ENCODE measurements at regions not wholly inside any gene's neighbourhood (a gene's known extent, or its start where the extent isn't known, plus 50 kb on each side); places are given as distances from the start of the nearest gene placed in this dataset.

GRCh38 chr12:123042833-123043232 is 62.4 kb downstream of the ARL6IP4 start:
- no peaks in the 10 kb centered on the region for H3K27me3 ChIP-seq (ENCODE audit: insufficient read depth, low read length)
- no peak overlapping the region for H2BK120ac ChIP-seq (ENCODE audit: low read depth, low read length, poor library complexity, severe bottlenecking)
- WGBS (ENCODE audit: extremely low coverage, insufficient read length, low lambda C conversion rate): no CpG with 5 or more reads among the region's 2 CpGs
- no peak overlapping the region for H3K14ac ChIP-seq (ENCODE audit: insufficient read depth, low read length)
- no peak overlapping the region for H2BK20ac ChIP-seq (ENCODE audit: low read depth, low read length, poor library complexity, severe bottlenecking)
- H3K79me1 ChIP-seq (ENCODE audit: insufficient read depth, low read depth, low read length, poor library complexity, severe bottlenecking): no peaks in the 10 kb centered on the region
- H3K9ac ChIP-seq (ENCODE audit: extremely low read depth, insufficient read length, low read length): no peak overlapping the region
- H4K20me1 ChIP-seq (ENCODE audit: control insufficient read depth, insufficient read depth, insufficient read length): no peaks in the 10 kb centered on the region
- H4K91ac ChIP-seq (ENCODE audit: insufficient read length, low read depth, low read length): no peak overlapping the region
- H3T11ph ChIP-seq (ENCODE audit: low read length): no peak overlapping the region
- TF ChIP-seq CTCF (conservative IDR thresholded peaks at IDR 0.05): no peak
- H3K4ac ChIP-seq (ENCODE audit: low read depth, low read length): no peak overlapping the region
- no peak overlapping the region for H2AK5ac ChIP-seq (ENCODE audit: insufficient read length, low read length)
- Mint-ChIP-seq H3K4me3 (no peak overlapping the region), H3K9me3 (no peaks in the 10 kb centered on the region; a peak in 1 of 5 replicates), H3K4me1 (no peaks in the 10 kb centered on the region; a peak in 1 of 4 replicates), H3K27ac (no peak overlapping the region; a peak in 2 of 7 replicates), H3K36me3 (ENCODE audit: insufficient read depth in 1 of 3, low read depth in 3 of 3) (no peaks in the 10 kb centered on the region), H3K27me3 (ENCODE audit: low read depth) (peaks cover 13% of the 10 kb centered on the region)
- no peak overlapping the region for H3K18ac ChIP-seq (ENCODE audit: insufficient read length, low read depth, low read length)
- H3K56ac ChIP-seq (ENCODE audit: insufficient read length, low read depth, low read length): no peak overlapping the region
- no peaks in the 10 kb centered on the region for H3K4me1 ChIP-seq (ENCODE audit: insufficient read depth, low read length)
- H3K4me2 ChIP-seq (ENCODE audit: insufficient read depth, insufficient read length, low read length): no peak overlapping the region
- no peak overlapping the region for H3K27ac ChIP-seq (ENCODE audit: insufficient read length, low read depth, low read length)
- H2BK15ac ChIP-seq (ENCODE audit: low read depth, low read length): no peak overlapping the region
- no peak overlapping the region for H3K23ac ChIP-seq (ENCODE audit: insufficient read length, low read depth, low read length)
- H4K8ac ChIP-seq (replicated peaks; ENCODE audit: insufficient read length, low read depth, low read length): no peak overlapping the region
- no peaks in the 10 kb centered on the region for H3K9me3 ChIP-seq (ENCODE audit: control insufficient read depth, low read depth, low read length)
- no peaks in the 10 kb centered on the region for H3K23me2 ChIP-seq (ENCODE audit: insufficient read length, low read depth, low read length, poor library complexity, severe bottlenecking)
- no peak for DNase-seq
- H4K5ac ChIP-seq (ENCODE audit: insufficient read length, low read depth, low read length): no peak overlapping the region
- H2BK5ac ChIP-seq (ENCODE audit: insufficient read length, low read length): no peak overlapping the region
- H2AFZ ChIP-seq (ENCODE audit: low read length): no peak overlapping the region
- H3K79me2 ChIP-seq (ENCODE audit: insufficient read depth, low read length): no peaks in the 10 kb centered on the region
- no peak overlapping the region for H2BK12ac ChIP-seq (ENCODE audit: insufficient read length, low read depth, low read length)
